ENCODE measurements at regions not wholly inside any gene's neighbourhood (a gene's known extent, or its start where the extent isn't known, plus 50 kb on each side); places are given as distances from the start of the nearest gene placed in this dataset.
"Not testable (repeated sequence)": the region's sequence is repeated elsewhere in the genome, so short reads cannot be mapped to it uniquely, and the experiment has no call there.

DNA sequence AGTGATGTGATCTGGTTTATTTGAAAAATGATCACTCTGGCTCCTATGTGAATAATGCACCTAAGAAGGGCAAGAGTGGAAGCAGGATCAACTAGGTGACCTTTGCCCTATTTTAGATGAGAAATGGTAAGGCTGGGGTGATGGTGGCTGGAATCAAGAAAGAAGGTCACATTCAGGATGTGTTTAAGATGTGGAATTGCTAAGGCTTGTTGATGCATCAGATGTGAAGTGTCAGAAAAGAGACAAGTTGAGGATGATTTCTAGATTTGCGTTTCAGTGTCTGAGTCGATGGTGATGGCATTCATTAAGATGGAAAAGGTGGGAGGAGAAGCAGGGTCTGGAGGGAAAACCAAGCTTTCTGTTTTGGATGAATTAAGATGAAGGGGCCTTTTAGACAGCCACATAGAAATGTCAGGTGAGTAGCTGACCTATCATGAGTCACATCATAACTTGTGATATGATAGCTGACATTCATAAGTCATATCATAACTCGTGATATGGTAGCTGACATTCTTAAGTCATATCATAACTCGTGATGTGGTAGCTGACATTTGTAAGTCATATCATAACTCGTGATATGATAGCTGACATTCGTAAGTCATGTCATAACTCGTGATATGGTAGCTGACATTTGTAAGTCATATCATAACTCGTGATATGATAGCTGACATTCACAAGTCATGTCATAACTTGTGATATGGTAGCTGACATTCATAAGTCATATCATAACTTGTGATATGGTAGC is 101.2 kb upstream of the SEC11C start:
- intact Hi-C loops (cut with micrococcal nuclease), result no loop called here
- ChIA-PET CTCF (interaction anchor here (0.5 to 1.2 kb wide), 5 partner anchors 13 to 275 kb away, joined by 3 to 5 read pairs (median 4); no protein-coding TSS in a partner anchor), POLR2A (no interaction called here)
- Mint-ChIP-seq H3K9me3 (ENCODE audit: insufficient read depth) (no peaks in the 10 kb centered on the region), H3K27me3 (no peaks in the 10 kb centered on the region), H3K4me3 (no peak overlapping the region), H3K27ac (no peak overlapping the region), H3K4me1 (no peaks in the 10 kb centered on the region)
- Histone ChIP-seq H3K27me3 (replicated peaks in 1 of 4; ENCODE audit: control extremely low read depth in 1 of 4, control insufficient read depth in 3 of 4, insufficient read depth in 4 of 4, low read length in 3 of 4) (no peaks in the 10 kb centered on the region), H3K36me3 (replicated peaks in 1 of 2; ENCODE audit: control extremely low read depth in 1 of 2, control insufficient read depth in 1 of 2, extremely low read depth in 1 of 2, insufficient read depth in 2 of 2, low read length in 1 of 2) (no peaks in the 10 kb centered on the region), H3K27ac (ENCODE audit: low read length in 2 of 2) (no peak overlapping the region), H2AFZ (ENCODE audit: insufficient read depth, low read depth, low read length, poor library complexity, severe bottlenecking) (no peak overlapping the region), H3K9ac (ENCODE audit: low read length) (no peak overlapping the region), H3K79me2 (ENCODE audit: control insufficient read depth, insufficient read depth, low read length) (no peaks in the 10 kb centered on the region), H3K9me3 (ENCODE audit: control extremely low read depth in 1 of 3, control insufficient read depth in 2 of 3, insufficient read depth in 1 of 3, low read length in 2 of 3) (no peaks in the 10 kb centered on the region), H3K4me1 (ENCODE audit: control insufficient read depth in 2 of 2, insufficient read depth in 2 of 2, low read length in 2 of 2) (no peaks in the 10 kb centered on the region), H3K4me2 (replicated peaks; ENCODE audit: low read depth, low read length, poor library complexity, severe bottlenecking) (no peak overlapping the region), H4K20me1 (ENCODE audit: control insufficient read depth, insufficient read depth, low read length, poor library complexity, severe bottlenecking) (no peaks in the 10 kb centered on the region), H3K4me3 (ENCODE audit: control extremely low read depth in 1 of 5, extremely low read depth in 1 of 5, insufficient read depth in 1 of 5, low read depth in 2 of 5, low read length in 4 of 5) (no peak overlapping the region)
- WGBS (ENCODE audit: insufficient coverage), result 88% methylated on average over 2 of the region's 8 CpGs
- DNase-seq (no peak), ATAC-seq (ENCODE audit: low read depth) (no peak)
- TF ChIP-seq, protein P1, sequence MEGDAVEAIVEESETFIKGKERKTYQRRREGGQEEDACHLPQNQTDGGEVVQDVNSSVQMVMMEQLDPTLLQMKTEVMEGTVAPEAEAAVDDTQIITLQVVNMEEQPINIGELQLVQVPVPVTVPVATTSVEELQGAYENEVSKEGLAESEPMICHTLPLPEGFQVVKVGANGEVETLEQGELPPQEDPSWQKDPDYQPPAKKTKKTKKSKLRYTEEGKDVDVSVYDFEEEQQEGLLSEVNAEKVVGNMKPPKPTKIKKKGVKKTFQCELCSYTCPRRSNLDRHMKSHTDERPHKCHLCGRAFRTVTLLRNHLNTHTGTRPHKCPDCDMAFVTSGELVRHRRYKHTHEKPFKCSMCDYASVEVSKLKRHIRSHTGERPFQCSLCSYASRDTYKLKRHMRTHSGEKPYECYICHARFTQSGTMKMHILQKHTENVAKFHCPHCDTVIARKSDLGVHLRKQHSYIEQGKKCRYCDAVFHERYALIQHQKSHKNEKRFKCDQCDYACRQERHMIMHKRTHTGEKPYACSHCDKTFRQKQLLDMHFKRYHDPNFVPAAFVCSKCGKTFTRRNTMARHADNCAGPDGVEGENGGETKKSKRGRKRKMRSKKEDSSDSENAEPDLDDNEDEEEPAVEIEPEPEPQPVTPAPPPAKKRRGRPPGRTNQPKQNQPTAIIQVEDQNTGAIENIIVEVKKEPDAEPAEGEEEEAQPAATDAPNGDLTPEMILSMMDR (IDR thresholded peaks at IDR 0.05), result no peak
- TF ChIP-seq EZH2 (IDR thresholded peaks at IDR 0.05; ENCODE audit: borderline replicate concordance, insufficient read depth, low read depth, low read length, poor library complexity, severe bottlenecking), result no peak

DNA sequence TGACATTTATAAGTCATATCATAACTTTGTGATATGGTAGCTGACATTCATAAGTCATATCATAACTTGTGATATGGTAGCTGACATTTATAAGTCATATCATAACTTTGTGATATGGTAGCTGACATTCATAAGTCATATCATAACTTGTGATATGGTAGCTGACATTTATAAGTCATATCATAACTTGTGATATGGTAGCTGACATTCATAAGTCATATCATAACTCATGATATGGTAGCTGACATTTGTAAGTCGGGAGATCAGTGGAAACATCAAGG is 100.7 kb upstream of the SEC11C start:
- H3K4me1 ChIP-seq (ENCODE audit: control insufficient read depth in 2 of 2, insufficient read depth in 2 of 2, low read length in 2 of 2); H3K9ac ChIP-seq (ENCODE audit: low read length); DNase-seq; H3K27ac ChIP-seq (ENCODE audit: low read length in 2 of 2); ATAC-seq (ENCODE audit: low read depth); H3K79me2 ChIP-seq (ENCODE audit: control insufficient read depth, insufficient read depth, low read length); H4K20me1 ChIP-seq (ENCODE audit: control insufficient read depth, insufficient read depth, low read length, poor library complexity, severe bottlenecking); intact Hi-C loops (cut with micrococcal nuclease); H3K27me3 Mint-ChIP-seq; H3K36me3 ChIP-seq (replicated peaks in 1 of 2; ENCODE audit: control extremely low read depth in 1 of 2, control insufficient read depth in 1 of 2, extremely low read depth in 1 of 2, insufficient read depth in 2 of 2, low read length in 1 of 2); H2AFZ ChIP-seq (ENCODE audit: insufficient read depth, low read depth, low read length, poor library complexity, severe bottlenecking); H3K4me2 ChIP-seq (replicated peaks; ENCODE audit: low read depth, low read length, poor library complexity, severe bottlenecking); POLR2A ChIA-PET; H3K27ac Mint-ChIP-seq; H3K4me1 Mint-ChIP-seq; H3K4me3 Mint-ChIP-seq; H3K9me3 Mint-ChIP-seq (ENCODE audit: insufficient read depth); H3K27me3 ChIP-seq (replicated peaks in 1 of 4; ENCODE audit: control extremely low read depth in 1 of 4, control insufficient read depth in 3 of 4, insufficient read depth in 4 of 4, low read length in 3 of 4); H3K9me3 ChIP-seq (ENCODE audit: control extremely low read depth in 1 of 3, control insufficient read depth in 2 of 3, insufficient read depth in 1 of 3, low read length in 2 of 3); H3K4me3 ChIP-seq (ENCODE audit: control extremely low read depth in 1 of 5, extremely low read depth in 1 of 5, insufficient read depth in 1 of 5, low read depth in 2 of 5, low read length in 4 of 5): not testable (repeated sequence)
- CTCF ChIA-PET, result interaction anchor here (0.6 to 1.2 kb wide), 3 partner anchors 109 to 275 kb away, joined by 4 to 5 read pairs (median 4); no protein-coding TSS in a partner anchor
- WGBS (ENCODE audit: insufficient coverage), result no CpG with 5 or more reads among the region's 1 CpG
